ENCODE measurements at regions not wholly inside any gene's neighbourhood (a gene's known extent, or its start where the extent isn't known, plus 50 kb on each side); places are given as distances from the start of the nearest gene placed in this dataset.

GRCh38 chr7:26489906-26490639 is 198.4 kb downstream of the SNX10 start:
- no peak for DNase-seq

- DNase-seq, result peak; percentile 78
Observed at GRCh38 chr7:26490640-26491624, 199.3 kb downstream of the SNX10 start.

GRCh38 chr7:26492816-26493215 is 201.2 kb downstream of the SNX10 start:
- DNase-seq, result peak; percentile 61

- DNase-seq, result no peak
Observed at GRCh38 chr7:26493737-26494428, 202.2 kb downstream of the SNX10 start.

GRCh38 chr7:26495569-26495968 is 203.9 kb downstream of the SNX10 start:
- no peak for DNase-seq

- DNase-seq, result no peak
Observed at GRCh38 chr7:26497801-26498596, 206.3 kb downstream of the SNX10 start.

- no peak for DNase-seq
Observed at GRCh38 chr7:26499315-26499897, 207.7 kb downstream of the SNX10 start.

GRCh38 chr7:26500749-26501352 is 209.2 kb downstream of the SNX10 start:
- no peak for DNase-seq

- DNase-seq, result no peak
Observed at GRCh38 chr7:26504411-26505120, 212.9 kb downstream of the SNX10 start.

GRCh38 chr7:26506196-26506595 is 214.5 kb downstream of the SNX10 start:
- no peak for DNase-seq

- peak; percentile 63 for DNase-seq
Observed at GRCh38 chr7:26507108-26507987, 215.7 kb downstream of the SNX10 start.

- DNase-seq, result peak; percentile 90
Observed at GRCh38 chr7:26508481-26508880, 216.8 kb downstream of the SNX10 start.

GRCh38 chr7:26508917-26509316 is 217.3 kb downstream of the SNX10 start:
- DNase-seq, result peak; percentile 96

GRCh38 chr7:26510231-26510957 is 218.7 kb downstream of the SNX10 start:
- no peak for DNase-seq

- no peak for DNase-seq
Observed at GRCh38 chr7:26511866-26512265, 220.2 kb downstream of the SNX10 start.

GRCh38 chr7:26512737-26513136 is 221.1 kb downstream of the SNX10 start:
- DNase-seq, result no peak

GRCh38 chr7:26513948-26514347 is 222.3 kb downstream of the SNX10 start:
- DNase-seq, result no peak

GRCh38 chr7:26514633-26515032 is 223.0 kb downstream of the SNX10 start:
- DNase-seq, result no peak

- peak; percentile 96 for DNase-seq
Observed at GRCh38 chr7:26515314-26515842, 223.7 kb downstream of the SNX10 start.
